ENCODE measurements at regions not wholly inside any gene's neighbourhood (a gene's known extent, or its start where the extent isn't known, plus 50 kb on each side); places are given as distances from the start of the nearest gene placed in this dataset.

DNA sequence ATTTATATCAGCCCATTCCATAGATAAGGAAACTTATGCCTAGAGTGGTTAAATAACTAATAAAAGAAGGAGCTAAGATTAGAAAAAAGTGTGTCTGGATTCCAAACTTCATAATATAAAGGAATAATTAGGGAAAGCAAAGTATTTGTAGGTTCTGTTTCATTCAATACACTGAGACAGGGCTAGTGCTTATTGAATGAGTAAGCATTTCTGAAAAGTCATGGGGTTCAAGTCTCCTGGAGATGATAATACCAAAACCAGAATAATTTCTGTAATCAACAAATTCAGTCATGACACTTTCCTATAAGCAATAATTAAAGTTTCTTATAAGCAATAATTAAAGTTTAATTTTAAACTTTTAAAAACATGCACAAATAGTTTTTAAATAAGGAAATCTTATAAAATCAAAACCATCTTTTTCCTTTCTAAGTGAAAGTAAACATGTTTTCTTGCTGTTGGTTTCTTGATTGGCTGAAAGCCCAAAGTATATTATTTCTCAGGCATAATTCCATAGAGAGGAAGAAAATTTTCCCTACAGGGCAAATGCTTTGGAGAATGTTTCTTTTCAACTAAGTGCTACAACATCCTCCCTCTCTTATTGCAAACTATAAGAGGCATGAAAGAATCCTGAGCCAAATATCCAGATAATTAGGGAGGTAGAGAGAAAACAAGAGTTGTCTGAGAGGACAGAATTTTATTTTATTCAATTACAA is 510.2 kb downstream of the PRELID2 start:
- no peak overlapping the region for H3K9ac ChIP-seq (ENCODE audit: insufficient read length)
- H3K36me3 ChIP-seq (ENCODE audit: insufficient read depth, low read length), result no peaks in the 10 kb centered on the region
- H3K27ac ChIP-seq, result no peak overlapping the region
- no peak for DNase-seq (ENCODE audit: low read depth, low spot score)
- no peak for TF ChIP-seq EZH2 (IDR thresholded peaks at IDR 0.05)
- TF ChIP-seq POLR2AphosphoS5 (IDR thresholded peaks at IDR 0.05; ENCODE audit: borderline replicate concordance, low read depth, low read length), result no peak
- no peak for TF ChIP-seq FOXP2 (optimal IDR thresholded peaks at IDR 0.05; ENCODE audit: control extremely low read depth, extremely low read length, insufficient read depth)
- no peaks in the 10 kb centered on the region for H3K9me3 ChIP-seq (ENCODE audit: low read depth, low read length)
- H3K4me3 ChIP-seq, result no peak overlapping the region

DNA sequence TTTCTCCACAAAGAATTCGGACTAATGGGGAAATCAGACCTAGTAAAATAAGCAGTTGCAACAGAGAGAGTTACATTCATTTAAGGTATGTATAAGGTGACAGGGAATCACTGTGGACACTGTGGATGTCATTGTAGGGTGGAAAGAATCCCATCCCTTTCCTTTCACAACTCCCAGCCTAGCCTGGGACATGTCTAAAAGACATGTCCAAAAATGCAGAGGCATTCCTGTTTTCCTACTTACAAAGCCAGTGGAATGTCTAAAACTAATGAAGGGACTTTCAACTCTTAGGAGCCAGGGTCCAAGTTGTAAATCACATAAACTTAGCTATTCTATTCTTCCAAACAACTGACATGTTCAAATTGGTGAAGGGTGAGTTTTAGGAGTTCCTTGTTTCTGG is 511.0 kb downstream of the PRELID2 start:
- no peak overlapping the region for H3K27ac ChIP-seq
- no peak overlapping the region for H3K4me3 ChIP-seq
- H3K9ac ChIP-seq (ENCODE audit: insufficient read length), result no peak overlapping the region
- H3K36me3 ChIP-seq (ENCODE audit: insufficient read depth, low read length), result no peaks in the 10 kb centered on the region
- H3K9me3 ChIP-seq (ENCODE audit: low read depth, low read length), result no peaks in the 10 kb centered on the region
- TF ChIP-seq POLR2AphosphoS5 (IDR thresholded peaks at IDR 0.05; ENCODE audit: borderline replicate concordance, low read depth, low read length), result no peak
- no peak for TF ChIP-seq EZH2 (IDR thresholded peaks at IDR 0.05)
- TF ChIP-seq FOXP2 (optimal IDR thresholded peaks at IDR 0.05; ENCODE audit: control extremely low read depth, extremely low read length, insufficient read depth), result no peak
- DNase-seq (ENCODE audit: low read depth, low spot score), result no peak

DNA sequence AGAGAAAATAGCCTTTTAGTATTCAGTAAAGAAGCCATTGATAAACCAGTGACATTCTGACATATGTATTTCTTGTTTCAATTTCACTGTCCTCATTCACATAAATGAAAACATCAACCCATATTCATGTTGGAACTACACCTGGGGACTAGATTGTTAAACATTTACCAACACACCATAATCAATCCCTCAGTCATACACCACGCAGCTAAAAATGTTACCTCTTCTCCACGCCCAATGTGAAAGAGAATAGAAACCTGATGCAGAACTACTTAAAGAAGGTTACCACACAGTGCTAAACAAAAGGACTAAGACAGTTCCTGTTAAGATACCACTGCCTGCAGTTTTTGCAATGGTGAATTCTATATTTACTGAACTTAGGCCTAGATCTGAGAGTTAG is 518.9 kb downstream of the PRELID2 start:
- Histone ChIP-seq H3K27ac (no peak overlapping the region), H3K4me3 (no peak overlapping the region), H3K36me3 (ENCODE audit: insufficient read depth, low read length) (no peaks in the 10 kb centered on the region), H3K9me3 (ENCODE audit: low read depth, low read length) (no peaks in the 10 kb centered on the region), H3K9ac (ENCODE audit: insufficient read length) (no peak overlapping the region)
- DNase-seq (ENCODE audit: low read depth, low spot score), result no peak
- TF ChIP-seq POLR2AphosphoS5 (IDR thresholded peaks at IDR 0.05; ENCODE audit: borderline replicate concordance, low read depth, low read length), result no peak
- TF ChIP-seq EZH2 (IDR thresholded peaks at IDR 0.05), result no peak
- TF ChIP-seq FOXP2 (optimal IDR thresholded peaks at IDR 0.05; ENCODE audit: control extremely low read depth, extremely low read length, insufficient read depth), result no peak

DNA sequence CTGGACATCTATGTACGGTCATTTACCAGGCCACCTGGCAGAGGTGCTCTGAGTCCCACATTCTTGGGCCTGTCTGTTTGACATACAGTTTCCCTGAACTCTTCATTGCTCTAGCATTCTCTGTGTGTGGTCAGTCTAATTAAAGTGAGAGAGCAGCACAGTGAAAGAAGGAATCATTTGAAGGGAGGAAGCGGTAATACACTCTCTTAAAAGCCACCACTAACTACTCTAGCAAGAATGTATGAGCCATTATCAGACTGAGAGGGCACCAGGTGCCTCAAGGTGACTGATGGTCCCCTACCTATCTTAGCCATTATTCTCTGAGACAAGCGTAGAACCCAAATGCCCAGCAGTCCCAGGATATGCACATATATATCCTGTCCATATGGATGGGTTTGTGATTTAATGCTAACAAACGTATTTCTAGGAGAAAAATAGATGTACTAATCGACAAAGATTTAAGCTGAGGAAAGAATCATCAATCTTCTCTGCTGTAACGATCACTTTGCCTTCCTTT is 527.2 kb downstream of the PRELID2 start:
- H3K4me3 ChIP-seq, result no peak overlapping the region
- no peaks in the 10 kb centered on the region for H3K9me3 ChIP-seq (ENCODE audit: low read depth, low read length)
- DNase-seq (ENCODE audit: low read depth, low spot score), result no peak
- no peak overlapping the region for H3K27ac ChIP-seq
- H3K9ac ChIP-seq (ENCODE audit: insufficient read length), result no peak overlapping the region
- H3K36me3 ChIP-seq (ENCODE audit: insufficient read depth, low read length), result no peaks in the 10 kb centered on the region
- TF ChIP-seq EZH2 (IDR thresholded peaks at IDR 0.05) (no peak), FOXP2 (optimal IDR thresholded peaks at IDR 0.05; ENCODE audit: control extremely low read depth, extremely low read length, insufficient read depth) (no peak), POLR2AphosphoS5 (IDR thresholded peaks at IDR 0.05; ENCODE audit: borderline replicate concordance, low read depth, low read length) (no peak)

DNA sequence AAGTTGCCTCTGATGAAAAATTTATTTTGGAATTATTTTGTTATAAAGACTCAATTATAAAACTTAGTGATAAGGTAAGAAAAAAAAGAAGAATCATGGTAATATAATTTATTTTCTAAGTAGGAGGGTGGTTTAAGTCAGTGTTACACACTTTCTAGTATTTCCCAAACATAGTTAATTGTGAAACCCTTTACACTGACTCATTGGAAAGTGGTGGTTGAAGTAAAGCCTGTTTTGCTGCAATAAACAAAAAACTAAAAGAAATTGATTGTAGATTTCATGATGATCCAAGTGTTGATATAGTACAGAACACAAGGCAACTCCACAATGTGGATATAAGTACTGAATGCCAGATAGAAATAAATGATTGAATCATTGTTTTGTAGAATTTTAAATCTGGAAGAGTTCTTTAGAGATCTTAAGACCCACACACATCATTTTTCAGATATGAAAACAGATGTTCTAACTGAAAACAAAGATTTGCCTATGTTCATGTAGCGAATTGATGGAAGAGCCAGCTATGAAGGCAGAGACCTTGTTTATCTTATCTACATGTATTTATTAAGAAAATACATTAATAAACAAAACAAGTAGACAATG is 539.8 kb downstream of the PRELID2 start:
- no peaks in the 10 kb centered on the region for H3K9me3 ChIP-seq (ENCODE audit: low read depth, low read length)
- H3K4me3 ChIP-seq, result no peak overlapping the region
- no peak for TF ChIP-seq EZH2 (IDR thresholded peaks at IDR 0.05)
- no peak for TF ChIP-seq FOXP2 (optimal IDR thresholded peaks at IDR 0.05; ENCODE audit: control extremely low read depth, extremely low read length, insufficient read depth)
- no peak for TF ChIP-seq POLR2AphosphoS5 (IDR thresholded peaks at IDR 0.05; ENCODE audit: borderline replicate concordance, low read depth, low read length)
- H3K27ac ChIP-seq, result no peak overlapping the region
- no peaks in the 10 kb centered on the region for H3K36me3 ChIP-seq (ENCODE audit: insufficient read depth, low read length)
- no peak for DNase-seq (ENCODE audit: low read depth, low spot score)
- H3K9ac ChIP-seq (ENCODE audit: insufficient read length), result no peak overlapping the region

DNA sequence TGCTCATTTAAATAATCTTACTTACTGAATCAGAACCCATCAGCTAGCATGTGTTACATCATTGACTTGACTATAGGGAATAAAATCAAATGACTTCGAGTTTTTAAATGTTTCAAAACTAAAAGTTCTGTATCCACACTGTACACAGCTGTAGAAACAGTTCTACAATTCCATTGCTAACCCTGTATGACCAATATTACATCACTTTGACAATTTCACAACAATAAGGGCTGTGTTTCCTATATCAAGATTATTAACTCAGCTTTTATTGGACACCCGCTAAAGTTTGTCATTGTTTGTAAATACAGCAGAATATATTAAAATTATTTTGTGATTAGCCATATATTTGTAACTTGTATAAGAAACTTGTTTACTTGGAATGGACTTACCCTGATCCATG is 540.8 kb downstream of the PRELID2 start:
- Histone ChIP-seq H3K36me3 (ENCODE audit: insufficient read depth, low read length) (no peaks in the 10 kb centered on the region), H3K9me3 (ENCODE audit: low read depth, low read length) (no peaks in the 10 kb centered on the region), H3K27ac (no peak overlapping the region), H3K9ac (ENCODE audit: insufficient read length) (no peak overlapping the region), H3K4me3 (no peak overlapping the region)
- TF ChIP-seq POLR2AphosphoS5 (IDR thresholded peaks at IDR 0.05; ENCODE audit: borderline replicate concordance, low read depth, low read length) (no peak), FOXP2 (optimal IDR thresholded peaks at IDR 0.05; ENCODE audit: control extremely low read depth, extremely low read length, insufficient read depth) (no peak), EZH2 (IDR thresholded peaks at IDR 0.05) (no peak)
- DNase-seq (ENCODE audit: low read depth, low spot score), result no peak

DNA sequence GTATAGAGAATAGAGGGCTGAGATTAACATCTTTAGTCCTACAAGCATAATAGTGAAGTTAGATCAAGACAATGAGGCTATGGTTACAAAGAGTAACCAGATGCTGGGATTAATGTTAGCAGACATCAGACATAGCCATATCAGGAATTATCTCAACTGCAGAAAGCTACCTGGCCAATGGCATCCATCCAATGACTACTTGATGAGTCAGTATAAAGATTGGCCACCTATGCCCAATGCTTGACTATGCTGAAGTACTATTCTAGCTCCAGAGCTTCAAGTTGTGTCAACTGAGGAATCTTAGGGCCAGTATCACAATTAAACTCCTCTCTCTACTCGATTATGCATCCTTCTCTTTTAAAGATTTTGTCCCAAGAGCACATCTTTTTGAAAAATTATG is 541.4 kb downstream of the PRELID2 start:
- H3K9ac ChIP-seq (ENCODE audit: insufficient read length), result no peak overlapping the region
- no peaks in the 10 kb centered on the region for H3K9me3 ChIP-seq (ENCODE audit: low read depth, low read length)
- H3K27ac ChIP-seq, result no peak overlapping the region
- no peak for TF ChIP-seq FOXP2 (optimal IDR thresholded peaks at IDR 0.05; ENCODE audit: control extremely low read depth, extremely low read length, insufficient read depth)
- no peak for TF ChIP-seq POLR2AphosphoS5 (IDR thresholded peaks at IDR 0.05; ENCODE audit: borderline replicate concordance, low read depth, low read length)
- TF ChIP-seq EZH2 (IDR thresholded peaks at IDR 0.05), result no peak
- no peak for DNase-seq (ENCODE audit: low read depth, low spot score)
- no peak overlapping the region for H3K4me3 ChIP-seq
- H3K36me3 ChIP-seq (ENCODE audit: insufficient read depth, low read length), result no peaks in the 10 kb centered on the region

DNA sequence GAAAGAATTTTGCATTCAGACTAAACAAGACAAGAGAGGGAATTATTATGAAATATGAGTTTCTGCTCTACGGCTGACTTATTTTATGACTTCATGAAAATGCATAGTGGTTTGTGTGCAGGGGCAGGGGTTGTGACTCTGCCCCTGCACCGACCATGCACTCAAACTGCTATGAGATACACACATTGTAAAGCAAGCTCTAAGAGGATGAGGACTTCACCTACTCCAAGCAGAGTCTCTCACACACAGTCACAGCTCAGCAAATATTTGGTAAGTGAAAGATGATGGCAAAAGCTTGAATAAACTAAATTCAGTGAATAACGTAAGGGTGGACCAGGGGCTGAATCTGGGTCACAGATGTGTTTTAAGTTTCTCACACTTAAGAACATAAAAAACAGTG is 542.9 kb downstream of the PRELID2 start:
- Histone ChIP-seq H3K9ac (ENCODE audit: insufficient read length) (no peak overlapping the region), H3K36me3 (ENCODE audit: insufficient read depth, low read length) (no peaks in the 10 kb centered on the region), H3K4me3 (no peak overlapping the region), H3K9me3 (ENCODE audit: low read depth, low read length) (no peaks in the 10 kb centered on the region), H3K27ac (no peak overlapping the region)
- no peak for TF ChIP-seq EZH2 (IDR thresholded peaks at IDR 0.05)
- TF ChIP-seq POLR2AphosphoS5 (IDR thresholded peaks at IDR 0.05; ENCODE audit: borderline replicate concordance, low read depth, low read length), result no peak
- no peak for TF ChIP-seq FOXP2 (optimal IDR thresholded peaks at IDR 0.05; ENCODE audit: control extremely low read depth, extremely low read length, insufficient read depth)
- no peak for DNase-seq (ENCODE audit: low read depth, low spot score)

Data from SK-N-MC (cell line).